OCI-LY7 (cell line): ENCODE measurements at regions not wholly inside any gene's neighbourhood (a gene's known extent, or its start where the extent isn't known, plus 50 kb on each side); places are given as distances from the start of the nearest gene placed in this dataset.

Experiments
- BruUV-seq: library from RNA; stranded (reverse); fragments of 400-500 nt; replicated peaks from 2 replicates; lab custom pipeline; 2021; lab: Mats Ljungman, UMichigan
- CTCF ChIA-PET: fragments of 300-600 bp; sonication (Branson Sonifier 250); formaldehyde crosslinking; loops from one replicate; lab custom pipeline; 2022; ENCODE audit warnings: antibody characterized with exemption; ENCODE audit not compliant: unreplicated experiment; lab: Charles Lee
- POLR2A ChIA-PET: fragments of 300-600 bp; sonication (Branson Sonifier 250); formaldehyde crosslinking; loops from one replicate; lab custom pipeline; 2022; ENCODE audit warnings: antibody characterized with exemption; lab: Charles Lee
- DNase-seq: peaks from one replicate; pipeline ENCODE4 v3.0.0-alpha.2; 2015; ENCODE audit warnings: low spot score
- H2AFZ ChIP-seq: fragments of 200-600 bp; sonication (generic), shearing (Covaris generic); 2 replicates; pipeline ENCODE4 v1.6.1; 2014; ENCODE audit warnings: mild to moderate bottlenecking, antibody characterized with exemption, low read length, moderate library complexity
- H3K27ac ChIP-seq: fragments of 200-600 bp; sonication (generic); 2 replicates; pipeline ENCODE4 v1.5.1; 2014; ENCODE audit warnings: mixed run types, low read depth, mild to moderate bottlenecking, moderate library complexity, low read length, inconsistent platforms; ENCODE audit not compliant: poor library complexity, severe bottlenecking
- H3K36me3 ChIP-seq: fragments of 200-600 bp; sonication (generic); 2 replicates; pipeline ENCODE4 v1.6.1; 2014; ENCODE audit warnings: mild to moderate bottlenecking, antibody characterized with exemption, low read length, moderate library complexity, mixed read lengths; ENCODE audit not compliant: insufficient read depth
- H3K4me1 ChIP-seq: fragments of 200-600 bp; sonication (generic); 2 replicates; pipeline ENCODE4 v1.5.1; 2014; ENCODE audit warnings: mild to moderate bottlenecking, low read length; ENCODE audit not compliant: insufficient read depth, poor library complexity, severe bottlenecking
- H3K4me2 ChIP-seq: fragments of 200-600 bp; sonication (generic); 2 replicates; pipeline ENCODE4 v1.6.1; 2014; ENCODE audit warnings: mild to moderate bottlenecking, low read length
- H3K4me3 ChIP-seq: fragments of 200-600 bp; sonication (generic); 2 replicates; pipeline ENCODE4 v1.5.1; 2014; ENCODE audit warnings: mild to moderate bottlenecking, low read depth, low read length; ENCODE audit not compliant: poor library complexity, severe bottlenecking
- H3K79me2 ChIP-seq: fragments of 200-600 bp; sonication (generic); 2 replicates; pipeline ENCODE4 v1.6.1; 2016; ENCODE audit warnings: low read depth, mild to moderate bottlenecking, low read length, moderate library complexity, mixed read lengths; ENCODE audit not compliant: insufficient read depth
- H3K9me2 ChIP-seq: fragments of 200-600 bp; sonication (generic); 2 replicates; pipeline ENCODE4 v1.6.1; 2016; ENCODE audit warnings: mild to moderate bottlenecking, low read length, mixed read lengths; ENCODE audit not compliant: insufficient read depth
- H3K9me3 ChIP-seq: fragments of 200-600 bp; sonication (generic); 2 replicates; pipeline ENCODE4 v1.6.1; 2014; ENCODE audit warnings: mild to moderate bottlenecking, mixed run types, low read length, mixed read lengths
- H4K20me1 ChIP-seq: fragments of 200-600 bp; sonication (generic); 2 replicates; pipeline ENCODE4 v1.6.1; 2014; ENCODE audit warnings: mild to moderate bottlenecking, antibody characterized with exemption, low read length, moderate library complexity, mixed read lengths; ENCODE audit not compliant: insufficient read depth
- CTCF ChIP-seq: fragments of 200-600 bp; sonication (generic); conservative IDR thresholded peaks from 2 replicates; pipeline ENCODE4 v1.5.1; 2014; ENCODE audit warnings: mild to moderate bottlenecking, antibody characterized with exemption, low read length, moderate library complexity, mixed read lengths
- EZH2phosphoT487 ChIP-seq: fragments of 200-600 bp; sonication (generic); IDR thresholded peaks from 2 replicates; pipeline ENCODE4 v1.6.1; 2018; ENCODE audit warnings: low read depth, borderline replicate concordance, mild to moderate bottlenecking, mixed run types, antibody characterized with exemption, low read length, moderate library complexity, mixed read lengths
- intact Hi-C: fragments of 100-400 bp; cut with micrococcal nuclease; formaldehyde crosslinking; loops from one replicate; pipeline ENCODE4 v1.10.0; 2022; ENCODE audit not compliant: unreplicated experiment

- H3K4me3 ChIP-seq: no peak overlapping the region
- no peaks in the 10 kb centered on the region for H3K36me3 ChIP-seq
- no peak overlapping the region for H3K4me2 ChIP-seq
- no peak for DNase-seq
- intact Hi-C loops: no loop called here
- ChIA-PET CTCF (no interaction called here), POLR2A (interaction anchor here (1.1 kb wide), 2 partner anchors 21 to 46 kb away, joined by 3 read pairs; no protein-coding TSS in a partner anchor)
- no peaks in the 10 kb centered on the region for H3K9me3 ChIP-seq
- H3K79me2 ChIP-seq: no peaks in the 10 kb centered on the region
- no peaks in the 10 kb centered on the region for H3K9me2 ChIP-seq
- no peak for TF ChIP-seq CTCF
- TF ChIP-seq EZH2phosphoT487: no peak
- no peak overlapping the region for H3K27ac ChIP-seq
- no peak overlapping the region for H2AFZ ChIP-seq
- no TSS peak for BruUV-seq
- H3K4me1 ChIP-seq: no peaks in the 10 kb centered on the region
- H4K20me1 ChIP-seq: no peaks in the 10 kb centered on the region
These were observed 114.3 kb downstream of the QDPR start for GRCh38 chr4:17397611-17398010.

- H3K79me2 ChIP-seq: no peaks in the 10 kb centered on the region
- no peaks in the 10 kb centered on the region for H4K20me1 ChIP-seq
- peak; percentile 74 for DNase-seq
- no peaks in the 10 kb centered on the region for H3K9me2 ChIP-seq
- no peaks in the 10 kb centered on the region for H3K36me3 ChIP-seq
- no peak for TF ChIP-seq CTCF
- ChIA-PET CTCF (interaction anchor here (0.8 kb wide), 1 partner anchor 9 kb away, joined by 3 read pairs; no protein-coding TSS in a partner anchor), POLR2A (interaction anchor here (0.8 to 1.7 kb wide), 2 partner anchors 12 to 53 kb away, joined by 3 to 7 read pairs; no protein-coding TSS in a partner anchor)
- H3K4me2 ChIP-seq: peak overlapping the region; percentile 32
- H3K4me3 ChIP-seq: peak overlapping the region; percentile 12
- H3K27ac ChIP-seq: no peak overlapping the region
- intact Hi-C loops: loop anchor here (2.0 kb wide), 1 partner anchor 49 kb away; no protein-coding TSS in a partner anchor
- peaks cover 24% of the 10 kb centered on the region; the same call in 1 of the 2 replicates for H3K9me3 ChIP-seq
- BruUV-seq: no TSS peak
- H2AFZ ChIP-seq: peak overlapping the region; percentile 61
- H3K4me1 ChIP-seq: peaks cover 26% of the 10 kb centered on the region
These were observed 126.5 kb downstream of the QDPR start for GRCh38 chr4:17385403-17385802.

GRCh38 chr4:17380347-17380746 lies 131.5 kb downstream of the QDPR start:
- no peaks in the 10 kb centered on the region for H3K9me2 ChIP-seq
- no peak overlapping the region for H3K4me2 ChIP-seq
- ChIA-PET CTCF (no interaction called here), POLR2A (interaction anchor here (0.9 to 1.8 kb wide), 3 partner anchors 10 to 15 kb away, joined by 3 to 4 read pairs (median 3); no protein-coding TSS in a partner anchor)
- H3K4me1 ChIP-seq: peaks cover 18% of the 10 kb centered on the region
- H3K79me2 ChIP-seq: no peaks in the 10 kb centered on the region
- H3K36me3 ChIP-seq: no peaks in the 10 kb centered on the region
- no peak for DNase-seq
- no peaks in the 10 kb centered on the region for H4K20me1 ChIP-seq
- H3K27ac ChIP-seq: no peak overlapping the region
- intact Hi-C loops: no loop called here
- H3K9me3 ChIP-seq: peaks cover 12% of the 10 kb centered on the region; the same call in 1 of the 2 replicates
- H3K4me3 ChIP-seq: no peak overlapping the region
- BruUV-seq: no TSS peak
- H2AFZ ChIP-seq: no peak overlapping the region
- TF ChIP-seq EZH2phosphoT487 (no peak), CTCF (no peak)
